Lower lobe of right lung (tissue), 2 donors: ENCODE measurements at regions not wholly inside any gene's neighbourhood (a gene's known extent, or its start where the extent isn't known, plus 50 kb on each side); places are given as distances from the start of the nearest gene placed in this dataset.

Experiments used
- ATAC-seq, 2 donors: fragments of 200-7000 bp; cut with Tn5 transposase; one replicate each; pipeline ENCODE4 v1.9.1; 2020 to 2022; ENCODE audit warnings: mild to moderate bottlenecking in 2 of 2, moderate library complexity in 2 of 2
- DNase-seq: peaks from one replicate; pipeline ENCODE4 v3.0.0-alpha.2; 2020
- H3K27ac ChIP-seq: fragments of 200-600 bp; one replicate; pipeline ENCODE4 v1.8.0; 2022
- H3K27me3 ChIP-seq: fragments of 200-600 bp; one replicate; pipeline ENCODE4 v1.8.0; 2022; ENCODE audit warnings: low read depth
- H3K36me3 ChIP-seq: fragments of 200-600 bp; one replicate; pipeline ENCODE4 v1.8.0; 2022; ENCODE audit warnings: mild to moderate bottlenecking
- H3K4me1 ChIP-seq: fragments of 200-600 bp; one replicate; pipeline ENCODE4 v1.8.0; 2022
- H3K4me3 ChIP-seq: fragments of 200-600 bp; one replicate; pipeline ENCODE4 v1.8.0; 2022; ENCODE audit warnings: mild to moderate bottlenecking
- H3K9me3 ChIP-seq: fragments of 200-600 bp; one replicate; pipeline ENCODE4 v1.8.0; 2022
- CTCF ChIP-seq: fragments of 200-600 bp; IDR thresholded peaks from one replicate; pipeline ENCODE4 v1.8.0; 2022; ENCODE audit warnings: antibody characterized with exemption, mild to moderate bottlenecking
- intact Hi-C: fragments of 100-400 bp; cut with DNase I; formaldehyde crosslinking; loops from one replicate; pipeline ENCODE4 v1.11.0; 2022
- donor health status: DM: no; HTN: yes; CAD: no; lungs with severe emphysema.

- no peaks in the 10 kb centered on the region for H3K27me3 ChIP-seq
- no peaks in the 10 kb centered on the region for H3K9me3 ChIP-seq
- no peak for TF ChIP-seq CTCF
- no peaks in the 10 kb centered on the region for H3K36me3 ChIP-seq
- intact Hi-C loops: no loop called here
- H3K4me1 ChIP-seq: no peaks in the 10 kb centered on the region
- ATAC-seq: no peak
- no peak for DNase-seq
- H3K4me3 ChIP-seq: no peak overlapping the region
- no peak overlapping the region for H3K27ac ChIP-seq
These were observed 116.3 kb upstream of the TCF21 start for GRCh38 chr6:133772567-133772966.

- TF ChIP-seq CTCF: no peak
- H3K27ac ChIP-seq: no peak overlapping the region
- no peaks in the 10 kb centered on the region for H3K4me1 ChIP-seq
- H3K4me3 ChIP-seq: no peak overlapping the region
- DNase-seq (no peak), ATAC-seq (no peak)
- no peaks in the 10 kb centered on the region for H3K9me3 ChIP-seq
- H3K36me3 ChIP-seq: no peaks in the 10 kb centered on the region
- intact Hi-C loops: no loop called here
- H3K27me3 ChIP-seq: no peaks in the 10 kb centered on the region
These were observed 115.1 kb upstream of the TCF21 start for GRCh38 chr6:133773776-133774175.

DNA sequence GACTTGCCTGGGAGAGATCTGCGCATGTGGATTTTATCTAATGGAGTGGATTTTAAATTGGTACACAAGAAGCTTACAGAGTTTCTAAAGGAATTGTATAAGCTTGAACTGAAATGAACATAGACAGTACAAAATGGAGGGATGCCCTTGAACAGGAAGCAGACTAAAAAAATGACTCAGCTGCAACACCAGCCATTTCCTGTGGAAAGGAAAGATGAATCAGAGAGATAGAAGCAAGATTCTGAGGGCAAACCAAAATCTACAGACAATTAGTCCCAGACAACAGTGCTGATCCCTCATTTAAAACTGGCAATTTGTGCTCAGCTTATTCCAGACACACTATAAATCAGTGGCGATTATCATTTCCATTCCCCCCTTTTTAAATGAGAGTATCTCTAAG, 114.6 kb upstream of the TCF21 start:
- H3K27me3 ChIP-seq: no peaks in the 10 kb centered on the region
- no peak overlapping the region for H3K27ac ChIP-seq
- no peaks in the 10 kb centered on the region for H3K9me3 ChIP-seq
- no peaks in the 10 kb centered on the region for H3K4me1 ChIP-seq
- H3K4me3 ChIP-seq: no peak overlapping the region
- DNase-seq (no peak), ATAC-seq (no peak)
- TF ChIP-seq CTCF: no peak
- intact Hi-C loops: no loop called here
- H3K36me3 ChIP-seq: no peaks in the 10 kb centered on the region

DNA sequence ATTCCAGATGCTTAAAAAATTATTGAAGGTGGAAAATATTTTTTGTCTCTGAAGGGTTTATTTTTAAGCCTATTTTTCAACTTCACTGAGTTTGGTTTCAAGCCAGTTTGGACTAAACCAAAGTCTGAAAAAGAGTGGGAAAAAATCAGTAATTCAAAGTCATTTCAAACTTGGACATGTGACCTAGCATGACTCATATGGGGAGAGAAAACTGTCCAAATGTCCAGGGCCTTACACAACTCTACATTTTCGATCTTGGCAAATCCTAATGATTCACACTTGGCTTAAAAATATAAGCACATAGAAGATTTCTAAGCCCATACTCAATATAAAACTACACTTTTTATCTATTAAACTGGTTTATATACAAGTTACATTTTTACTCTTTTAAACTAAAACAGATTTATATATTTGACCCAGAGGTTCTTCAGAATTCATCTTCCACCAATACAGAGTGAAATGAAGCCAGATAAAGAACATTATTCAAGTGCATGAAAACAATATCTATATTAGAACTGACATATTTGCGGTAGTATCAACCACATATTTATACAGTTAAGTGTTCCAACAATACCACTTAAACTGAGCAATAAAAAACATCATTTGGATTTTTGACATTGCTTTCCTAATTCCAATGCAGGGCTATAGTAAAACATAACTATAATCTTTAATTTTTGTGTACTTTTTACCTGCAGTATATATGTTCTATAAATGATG, 110.3 kb upstream of the TCF21 start:
- Histone ChIP-seq H3K36me3 (no peaks in the 10 kb centered on the region), H3K4me3 (no peak overlapping the region), H3K27me3 (no peaks in the 10 kb centered on the region), H3K27ac (no peak overlapping the region), H3K4me1 (no peaks in the 10 kb centered on the region), H3K9me3 (no peaks in the 10 kb centered on the region)
- ATAC-seq (peak in 1 of 2 donors; percentile 29), DNase-seq (no peak)
- TF ChIP-seq CTCF: no peak
- intact Hi-C loops: no loop called here

DNA sequence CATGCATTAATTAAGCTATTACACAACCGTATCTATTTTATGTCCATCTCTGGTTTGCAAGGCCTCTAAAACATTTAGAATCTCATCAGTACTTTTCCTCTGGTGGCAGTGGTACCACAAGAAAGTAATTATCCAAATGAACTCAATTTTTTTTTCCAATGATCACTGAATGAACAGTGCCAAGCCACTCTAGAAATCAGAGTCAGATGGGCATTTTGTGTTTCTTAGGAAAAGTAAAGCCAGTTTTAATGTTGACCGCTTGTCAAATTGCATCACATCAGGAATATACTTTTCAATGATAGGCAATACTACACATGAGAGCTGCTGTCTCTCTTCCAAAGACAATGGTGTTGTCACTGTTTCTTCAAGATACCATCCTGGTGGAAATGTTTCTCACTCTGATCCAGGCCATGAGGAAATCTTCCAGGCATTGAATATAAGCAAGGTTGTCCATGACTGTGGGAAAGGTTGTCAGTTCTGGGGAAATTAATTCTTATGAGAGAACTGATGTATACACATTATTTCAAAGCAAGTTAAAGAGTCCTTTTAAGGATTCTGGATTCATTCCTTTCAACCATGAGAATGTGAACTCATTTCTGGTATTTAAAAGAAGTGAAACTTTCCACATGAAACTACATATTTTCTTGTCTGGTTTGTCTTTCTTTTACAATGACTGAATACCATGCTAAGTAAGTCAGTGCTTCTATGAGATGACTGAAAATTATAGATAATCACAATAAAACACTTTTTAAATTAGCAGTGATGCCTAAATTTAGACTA, 108.8 kb upstream of the TCF21 start:
- ATAC-seq (no peak), DNase-seq (no peak)
- Histone ChIP-seq H3K9me3 (no peaks in the 10 kb centered on the region), H3K36me3 (no peaks in the 10 kb centered on the region), H3K4me3 (no peak overlapping the region), H3K27ac (no peak overlapping the region), H3K27me3 (no peaks in the 10 kb centered on the region), H3K4me1 (no peaks in the 10 kb centered on the region)
- intact Hi-C loops: no loop called here
- TF ChIP-seq CTCF: no peak
